BJ (cell line): ENCODE measurements at regions not wholly inside any gene's neighbourhood (a gene's known extent, or its start where the extent isn't known, plus 50 kb on each side); places are given as distances from the start of the nearest gene placed in this dataset.

Experiments
- CTCF ChIA-PET: fragments of 350-600 bp; formaldehyde crosslinking; extraction: SDS; loops from one replicate; lab custom pipeline; 2021; ENCODE audit warnings: antibody characterized with exemption, inconsistent platforms; lab: Yijun Ruan, JAX
- POLR2A ChIA-PET: fragments of 300-600 bp; sonication (Branson Sonifier 250); formaldehyde crosslinking; extraction: SDS; loops from one replicate; lab custom pipeline; 2021; ENCODE audit warnings: antibody characterized with exemption; lab: Charles Lee
- DNase-seq: peaks from one replicate; pipeline ENCODE4 v3.0.0-alpha.2; 2011; ENCODE audit warnings: low read depth
- H3K27me3 ChIP-seq: 2 replicates; pipeline ENCODE4 v1.6.0; 2011; ENCODE audit warnings: low read length; ENCODE audit not compliant: control insufficient read depth, insufficient read depth
- H3K36me3 ChIP-seq: 2 replicates; pipeline ENCODE4 v1.5.1; 2011; ENCODE audit warnings: low read length; ENCODE audit not compliant: control insufficient read depth, insufficient read depth
- H3K4me3 ChIP-seq: 2 replicates; pipeline ENCODE4 v1.5.1; 2011; ENCODE audit warnings: low read depth, mild to moderate bottlenecking, control low read depth, low read length
- TF ChIP-seq, protein P1 (sequence below): IDR thresholded peaks from 2 replicates; pipeline ENCODE4 v1.5.1; 2011; ENCODE audit warnings: low read depth, mild to moderate bottlenecking, control low read depth, inconsistent platforms, low read length, moderate library complexity; ENCODE audit not compliant: insufficient read depth

DNA sequence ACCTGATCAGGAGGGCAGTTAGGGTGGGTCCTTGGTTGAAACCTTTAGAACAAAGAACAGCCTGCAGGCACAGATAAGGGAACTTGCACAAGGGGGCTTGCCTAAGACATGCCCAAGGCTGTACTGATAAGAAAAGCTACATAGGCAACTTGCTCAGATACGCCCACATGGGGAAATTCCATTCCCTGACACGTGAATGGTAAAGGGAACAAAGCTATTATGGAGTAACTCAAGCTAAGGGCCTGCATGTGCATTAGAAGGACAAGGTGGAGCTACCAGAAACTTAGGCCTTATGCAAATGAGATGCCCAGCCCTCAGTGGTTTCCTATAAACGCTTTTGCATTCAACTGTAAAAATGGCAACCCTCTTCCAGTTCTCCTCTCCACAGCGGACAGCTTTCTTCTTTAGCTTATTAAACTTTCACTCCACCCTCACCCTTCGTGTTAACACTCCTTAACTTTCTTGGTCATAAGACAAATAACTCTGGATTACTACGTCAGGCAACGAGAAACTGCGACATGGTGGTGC is 1192.1 kb upstream of the CELF2 start:
- POLR2A ChIA-PET: no interaction called here
- no peak overlapping the region for H3K4me3 ChIP-seq
- no peaks in the 10 kb centered on the region for H3K27me3 ChIP-seq
- CTCF ChIA-PET: no interaction called here
- H3K36me3 ChIP-seq: no peaks in the 10 kb centered on the region
- TF ChIP-seq, protein P1, sequence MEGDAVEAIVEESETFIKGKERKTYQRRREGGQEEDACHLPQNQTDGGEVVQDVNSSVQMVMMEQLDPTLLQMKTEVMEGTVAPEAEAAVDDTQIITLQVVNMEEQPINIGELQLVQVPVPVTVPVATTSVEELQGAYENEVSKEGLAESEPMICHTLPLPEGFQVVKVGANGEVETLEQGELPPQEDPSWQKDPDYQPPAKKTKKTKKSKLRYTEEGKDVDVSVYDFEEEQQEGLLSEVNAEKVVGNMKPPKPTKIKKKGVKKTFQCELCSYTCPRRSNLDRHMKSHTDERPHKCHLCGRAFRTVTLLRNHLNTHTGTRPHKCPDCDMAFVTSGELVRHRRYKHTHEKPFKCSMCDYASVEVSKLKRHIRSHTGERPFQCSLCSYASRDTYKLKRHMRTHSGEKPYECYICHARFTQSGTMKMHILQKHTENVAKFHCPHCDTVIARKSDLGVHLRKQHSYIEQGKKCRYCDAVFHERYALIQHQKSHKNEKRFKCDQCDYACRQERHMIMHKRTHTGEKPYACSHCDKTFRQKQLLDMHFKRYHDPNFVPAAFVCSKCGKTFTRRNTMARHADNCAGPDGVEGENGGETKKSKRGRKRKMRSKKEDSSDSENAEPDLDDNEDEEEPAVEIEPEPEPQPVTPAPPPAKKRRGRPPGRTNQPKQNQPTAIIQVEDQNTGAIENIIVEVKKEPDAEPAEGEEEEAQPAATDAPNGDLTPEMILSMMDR: no peak
- no peak for DNase-seq

DNA sequence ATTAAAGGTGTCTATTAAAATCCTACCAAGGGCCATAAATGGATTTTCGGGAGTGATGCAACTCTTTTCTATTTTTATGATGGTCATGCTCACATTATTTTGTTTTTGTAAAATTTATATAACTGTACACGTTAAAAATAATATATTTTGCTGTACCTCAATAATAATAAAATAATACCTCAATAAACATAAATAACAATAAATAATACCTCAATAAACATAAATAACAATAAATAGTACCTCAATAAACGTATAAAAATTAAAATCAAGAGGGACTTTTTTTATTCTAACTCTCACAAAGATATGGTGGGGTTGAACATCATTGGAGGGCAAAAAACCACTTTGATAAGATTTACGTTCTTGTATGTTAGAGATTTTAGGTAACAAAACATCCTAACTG is 1189.6 kb upstream of the CELF2 start:
- DNase-seq: no peak
- ChIA-PET POLR2A (no interaction called here), CTCF (no interaction called here)
- H3K27me3 ChIP-seq: no peaks in the 10 kb centered on the region
- no peak overlapping the region for H3K4me3 ChIP-seq
- TF ChIP-seq, protein P1: no peak
- H3K36me3 ChIP-seq: no peaks in the 10 kb centered on the region

DNA sequence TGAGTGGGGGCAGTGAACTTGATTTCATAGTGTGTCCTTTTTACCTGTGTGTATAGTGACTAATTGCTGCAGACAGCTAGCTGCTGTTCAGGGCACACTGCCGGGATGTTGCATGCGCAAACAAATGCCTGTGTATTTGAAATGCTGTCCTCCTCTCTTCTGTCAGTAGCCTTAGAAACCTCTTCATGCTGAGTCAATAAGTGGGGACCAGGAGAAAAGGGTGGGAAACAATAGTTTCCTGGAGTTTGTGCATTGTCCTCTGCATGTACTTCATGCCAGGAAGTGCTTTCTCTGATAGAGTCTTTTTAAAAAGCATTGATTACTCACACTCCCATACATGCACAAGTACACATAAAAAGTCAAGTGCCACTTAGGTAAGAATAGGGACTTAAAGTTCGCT is 1183.7 kb upstream of the CELF2 start:
- H3K36me3 ChIP-seq: no peaks in the 10 kb centered on the region
- no peak for DNase-seq
- TF ChIP-seq, protein P1: no peak
- no peak overlapping the region for H3K4me3 ChIP-seq
- CTCF ChIA-PET: no interaction called here
- POLR2A ChIA-PET: no interaction called here
- no peaks in the 10 kb centered on the region for H3K27me3 ChIP-seq

DNA sequence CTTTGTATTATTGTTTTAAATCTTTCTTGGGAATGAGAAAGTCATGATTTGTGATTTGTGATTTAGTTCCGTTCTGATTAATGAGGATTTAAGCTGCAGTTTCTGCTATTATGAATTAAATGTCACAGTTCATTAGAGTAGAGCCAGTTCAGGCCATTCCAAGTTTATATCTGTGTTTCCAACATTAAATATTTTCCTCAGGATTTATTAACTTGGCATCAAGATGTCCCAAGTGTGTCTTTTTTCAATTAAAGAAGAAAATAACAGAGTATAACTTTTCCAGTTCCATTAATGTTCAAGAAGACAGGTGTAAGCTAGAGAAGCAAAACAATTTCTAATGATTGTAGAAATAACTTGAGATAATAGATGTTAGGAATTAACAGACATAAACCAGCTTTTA is 1183.2 kb upstream of the CELF2 start:
- POLR2A ChIA-PET: no interaction called here
- TF ChIP-seq, protein P1: no peak
- Histone ChIP-seq H3K4me3 (no peak overlapping the region), H3K27me3 (no peaks in the 10 kb centered on the region), H3K36me3 (no peaks in the 10 kb centered on the region)
- DNase-seq: no peak
- CTCF ChIA-PET: no interaction called here

DNA sequence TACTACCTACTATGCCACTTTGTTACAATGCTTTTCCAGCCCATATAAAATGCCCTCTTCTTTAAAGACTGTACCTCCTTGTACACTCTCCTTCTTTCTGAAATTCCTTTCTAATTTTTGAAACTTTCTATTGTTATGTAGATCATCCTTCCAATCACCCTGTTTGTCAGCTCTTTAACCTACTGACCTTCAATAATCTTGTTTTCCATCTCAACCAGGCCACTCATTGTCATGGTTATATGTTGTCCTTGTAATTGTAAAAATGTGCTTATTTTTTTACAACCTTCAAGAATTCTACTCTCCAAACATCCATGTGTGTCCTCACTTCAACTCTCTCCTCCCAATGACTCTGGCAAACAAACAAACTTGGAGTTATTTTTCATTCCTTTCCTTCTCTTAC is 1172.6 kb upstream of the CELF2 start:
- H3K36me3 ChIP-seq: no peaks in the 10 kb centered on the region
- TF ChIP-seq, protein P1: no peak
- CTCF ChIA-PET: no interaction called here
- no peak for DNase-seq
- H3K4me3 ChIP-seq: no peak overlapping the region
- no peaks in the 10 kb centered on the region for H3K27me3 ChIP-seq
- POLR2A ChIA-PET: no interaction called here
